H9 (cell line): ENCODE measurements at regions not wholly inside any gene's neighbourhood (a gene's known extent, or its start where the extent isn't known, plus 50 kb on each side); places are given as distances from the start of the nearest gene placed in this dataset.

Experiments
- DNase-seq: peaks from one replicate; pipeline ENCODE4 v3.0.0-alpha.2; 2017
- H2AFZ ChIP-seq: one replicate; pipeline ENCODE4 v1.6.1; 2013; ENCODE audit warnings: mild to moderate bottlenecking, low read length, control low read depth, moderate library complexity
- H2AK5ac ChIP-seq: 2 replicates; pipeline ENCODE4 v1.6.1; 2013; ENCODE audit warnings: low read length, control low read depth, mixed read lengths; ENCODE audit not compliant: insufficient read length
- H2BK120ac ChIP-seq: one replicate; pipeline ENCODE4 v1.6.1; 2013; ENCODE audit warnings: low read depth, mild to moderate bottlenecking, low read length, control low read depth, inconsistent platforms; ENCODE audit not compliant: poor library complexity, severe bottlenecking
- H2BK12ac ChIP-seq: 2 replicates; pipeline ENCODE4 v1.6.1; 2013; ENCODE audit warnings: low read length, control low read depth, mixed read lengths, low read depth; ENCODE audit not compliant: insufficient read length
- H2BK15ac ChIP-seq: 2 replicates; pipeline ENCODE4 v1.6.1; 2013; ENCODE audit warnings: low read depth, low read length, control low read depth
- H2BK20ac ChIP-seq: one replicate; pipeline ENCODE4 v1.6.1; 2013; ENCODE audit warnings: low read depth, mild to moderate bottlenecking, low read length, control low read depth, inconsistent platforms; ENCODE audit not compliant: poor library complexity, severe bottlenecking
- H2BK5ac ChIP-seq: 2 replicates; pipeline ENCODE4 v1.6.1; 2013; ENCODE audit warnings: low read length, control low read depth, mixed read lengths; ENCODE audit not compliant: insufficient read length
- H3K14ac ChIP-seq: 2 replicates; pipeline ENCODE4 v1.6.1; 2013; ENCODE audit warnings: low read length, control low read depth; ENCODE audit not compliant: insufficient read depth
- H3K18ac ChIP-seq: 2 replicates; pipeline ENCODE4 v1.6.1; 2013; ENCODE audit warnings: low read depth, mild to moderate bottlenecking, mixed read lengths, low read length, control low read depth; ENCODE audit not compliant: insufficient read length
- H3K23ac ChIP-seq: 2 replicates; pipeline ENCODE4 v1.6.1; 2013; ENCODE audit warnings: low read length, control low read depth, mixed read lengths, low read depth; ENCODE audit not compliant: insufficient read length
- H3K23me2 ChIP-seq: 2 replicates; pipeline ENCODE4 v1.6.1; 2013; ENCODE audit warnings: low read depth, mild to moderate bottlenecking, mixed read lengths, low read length, control low read depth; ENCODE audit not compliant: insufficient read length, poor library complexity, severe bottlenecking
- H3K27ac ChIP-seq: 2 replicates; pipeline ENCODE4 v1.5.1; 2013; ENCODE audit warnings: low read length, control low read depth, mixed read lengths, low read depth; ENCODE audit not compliant: insufficient read length
- H3K27me3 ChIP-seq: 2 replicates; pipeline ENCODE4 v1.6.1; 2013; ENCODE audit warnings: low read length, control low read depth, inconsistent platforms; ENCODE audit not compliant: insufficient read depth
- H3K4ac ChIP-seq: 2 replicates; pipeline ENCODE4 v1.6.1; 2013; ENCODE audit warnings: low read depth, mild to moderate bottlenecking, control low read depth, inconsistent platforms, low read length, moderate library complexity
- H3K4me1 ChIP-seq: 2 replicates; pipeline ENCODE4 v1.6.1; 2013; ENCODE audit warnings: low read length, control low read depth, inconsistent platforms; ENCODE audit not compliant: insufficient read depth
- H3K4me2 ChIP-seq: 2 replicates; pipeline ENCODE4 v1.6.1; 2013; ENCODE audit warnings: low read length, control low read depth, mixed read lengths; ENCODE audit not compliant: insufficient read length, insufficient read depth
- H3K56ac ChIP-seq: 2 replicates; pipeline ENCODE4 v1.6.1; 2013; ENCODE audit warnings: low read depth, mild to moderate bottlenecking, mixed read lengths, low read length, control low read depth; ENCODE audit not compliant: insufficient read length
- H3K79me1 ChIP-seq: 2 replicates; pipeline ENCODE4 v1.6.1; 2013; ENCODE audit warnings: low read depth, mild to moderate bottlenecking, moderate library complexity, low read length, control low read depth, inconsistent platforms; ENCODE audit not compliant: insufficient read depth, poor library complexity, severe bottlenecking
- H3K79me2 ChIP-seq: 2 replicates; pipeline ENCODE4 v1.6.1; 2013; ENCODE audit warnings: low read length, control low read depth, inconsistent platforms; ENCODE audit not compliant: insufficient read depth
- H3K9ac ChIP-seq: 2 replicates; pipeline ENCODE4 v1.6.1; 2013; ENCODE audit warnings: low read length, control low read depth, mixed read lengths; ENCODE audit not compliant: insufficient read length; ENCODE audit errors: extremely low read depth
- H3K9me3 ChIP-seq: one replicate; pipeline ENCODE4 v1.6.1; 2013; ENCODE audit warnings: low read depth, low read length, inconsistent platforms; ENCODE audit not compliant: control insufficient read depth
- H3T11ph ChIP-seq: one replicate; pipeline ENCODE4 v1.6.1; 2013; ENCODE audit warnings: mild to moderate bottlenecking, low read length, control low read depth, inconsistent platforms
- H4K20me1 ChIP-seq: one replicate; pipeline ENCODE4 v1.6.1; 2013; ENCODE audit not compliant: control insufficient read depth, insufficient read length, insufficient read depth
- H4K5ac ChIP-seq: 2 replicates; pipeline ENCODE4 v1.6.1; 2013; ENCODE audit warnings: low read depth, mild to moderate bottlenecking, mixed read lengths, low read length, control low read depth; ENCODE audit not compliant: insufficient read length
- H4K8ac ChIP-seq: replicated peaks from 2 replicates; pipeline ENCODE4 v1.6.1; 2013; ENCODE audit warnings: low read length, control low read depth, mixed read lengths, low read depth; ENCODE audit not compliant: insufficient read length
- H4K91ac ChIP-seq: 2 replicates; pipeline ENCODE4 v1.6.1; 2013; ENCODE audit warnings: low read depth, mild to moderate bottlenecking, moderate library complexity, mixed read lengths, low read length, control low read depth; ENCODE audit not compliant: insufficient read length
- H3K27ac Mint-ChIP-seq, 3 experiments: 2 replicates in 2 of 3; 3 replicates in 1 of 3; pipeline ENCODE4 v1.8.0; 2020 to 2021; ENCODE audit warnings: mixed read lengths in 3 of 3, mild to moderate bottlenecking in 1 of 3, moderate library complexity in 1 of 3
- H3K27me3 Mint-ChIP-seq: 2 replicates; pipeline ENCODE4 v1.8.0; 2021; ENCODE audit warnings: low read depth, mild to moderate bottlenecking, moderate library complexity, mixed read lengths
- H3K36me3 Mint-ChIP-seq, 3 experiments: 2 replicates in 2 of 3; 3 replicates in 1 of 3; pipeline ENCODE4 v1.8.0; 2020 to 2021; ENCODE audit warnings: low read depth in 3 of 3, mixed read lengths in 3 of 3; ENCODE audit not compliant: insufficient read depth in 1 of 3
- H3K4me1 Mint-ChIP-seq, 2 experiments: 2 replicates each; pipeline ENCODE4 v1.8.0; 2020; ENCODE audit warnings: mixed read lengths in 2 of 2
- H3K4me3 Mint-ChIP-seq, 2 experiments: 2 replicates in 1 of 2; 3 replicates in 1 of 2; pipeline ENCODE4 v1.8.0; 2020 to 2021; ENCODE audit warnings: mild to moderate bottlenecking in 2 of 2, mixed read lengths in 2 of 2, moderate library complexity in 1 of 2
- H3K9me3 Mint-ChIP-seq, 2 experiments: 2 replicates in 1 of 2; 3 replicates in 1 of 2; pipeline ENCODE4 v1.8.0; 2020; ENCODE audit warnings: mild to moderate bottlenecking in 2 of 2, mixed read lengths in 2 of 2, moderate library complexity in 1 of 2
- WGBS: extraction: QIAGEN DNeasy Blood & Tissue Kit; methylation state at CpG from one replicate; pipeline ENCODE4 v1.1.7; 2013; ENCODE audit warnings: missing lambda C conversion rate, low lambda C conversion rate, mixed read lengths; ENCODE audit not compliant: insufficient read length; ENCODE audit errors: extremely low coverage; 5-methylcytosine and 5-hydroxymethylcytosine counted together
- TF ChIP-seq, protein P1 (sequence below): fragments of 200-600 bp; sonication (generic); conservative IDR thresholded peaks from 3 replicates; pipeline ENCODE4 v1.8.0; 2021; ENCODE audit warnings: antibody characterized with exemption, mild to moderate bottlenecking

DNA sequence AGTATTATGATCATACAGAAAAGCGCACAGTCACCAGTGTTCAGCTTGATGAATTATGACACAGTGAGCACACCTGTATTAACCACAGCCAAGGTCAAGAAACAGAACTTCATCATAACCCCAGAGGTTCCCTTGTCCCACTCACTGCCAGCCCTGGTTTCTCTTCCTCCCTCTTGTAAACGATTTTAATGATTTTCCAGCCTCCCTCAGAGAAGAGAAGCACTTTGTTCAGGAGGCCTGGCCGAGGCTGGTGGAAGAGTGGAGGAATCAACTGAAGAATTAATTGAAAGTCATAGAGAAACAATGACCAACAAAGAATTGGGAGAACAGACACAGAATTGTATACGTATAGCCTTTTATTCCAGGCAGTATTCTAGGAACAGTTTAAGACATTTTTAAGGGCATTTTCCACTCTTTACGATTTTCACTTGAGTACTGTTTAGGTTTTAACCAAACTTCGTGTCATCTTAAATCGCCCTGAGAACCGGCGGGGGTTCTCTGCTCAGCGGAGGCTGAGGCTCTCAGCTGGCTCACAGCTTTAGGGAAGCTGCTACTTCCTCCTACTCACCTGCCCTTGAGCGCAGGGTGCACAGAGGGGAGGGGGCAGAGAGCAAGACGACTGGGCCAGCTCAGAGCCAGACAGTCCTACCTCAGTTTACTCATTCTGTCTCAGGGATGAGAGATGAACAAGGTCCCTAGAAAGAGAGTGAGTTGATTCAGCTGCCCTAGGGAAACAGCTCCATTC, 108.6 kb downstream of the AKAP11 start:
- Histone ChIP-seq H4K91ac (no peak overlapping the region), H3K27me3 (no peaks in the 10 kb centered on the region), H2AK5ac (no peak overlapping the region), H2BK5ac (no peak overlapping the region), H2BK20ac (no peak overlapping the region), H3K14ac (no peak overlapping the region), H4K20me1 (no peaks in the 10 kb centered on the region), H3K4me2 (no peak overlapping the region), H4K8ac (no peak overlapping the region), H3K79me1 (no peaks in the 10 kb centered on the region), H2BK12ac (no peak overlapping the region), H2BK15ac (no peak overlapping the region), H3K4ac (no peak overlapping the region), H3K9ac (no peak overlapping the region), H2AFZ (no peak overlapping the region), H3K56ac (no peak overlapping the region), H3K18ac (no peak overlapping the region), H4K5ac (no peak overlapping the region), H3K79me2 (no peaks in the 10 kb centered on the region), H3T11ph (no peak overlapping the region), H3K4me1 (no peaks in the 10 kb centered on the region), H3K27ac (no peak overlapping the region), H3K9me3 (no peaks in the 10 kb centered on the region), H2BK120ac (no peak overlapping the region), H3K23ac (no peak overlapping the region), H3K23me2 (no peaks in the 10 kb centered on the region)
- TF ChIP-seq, protein P1, sequence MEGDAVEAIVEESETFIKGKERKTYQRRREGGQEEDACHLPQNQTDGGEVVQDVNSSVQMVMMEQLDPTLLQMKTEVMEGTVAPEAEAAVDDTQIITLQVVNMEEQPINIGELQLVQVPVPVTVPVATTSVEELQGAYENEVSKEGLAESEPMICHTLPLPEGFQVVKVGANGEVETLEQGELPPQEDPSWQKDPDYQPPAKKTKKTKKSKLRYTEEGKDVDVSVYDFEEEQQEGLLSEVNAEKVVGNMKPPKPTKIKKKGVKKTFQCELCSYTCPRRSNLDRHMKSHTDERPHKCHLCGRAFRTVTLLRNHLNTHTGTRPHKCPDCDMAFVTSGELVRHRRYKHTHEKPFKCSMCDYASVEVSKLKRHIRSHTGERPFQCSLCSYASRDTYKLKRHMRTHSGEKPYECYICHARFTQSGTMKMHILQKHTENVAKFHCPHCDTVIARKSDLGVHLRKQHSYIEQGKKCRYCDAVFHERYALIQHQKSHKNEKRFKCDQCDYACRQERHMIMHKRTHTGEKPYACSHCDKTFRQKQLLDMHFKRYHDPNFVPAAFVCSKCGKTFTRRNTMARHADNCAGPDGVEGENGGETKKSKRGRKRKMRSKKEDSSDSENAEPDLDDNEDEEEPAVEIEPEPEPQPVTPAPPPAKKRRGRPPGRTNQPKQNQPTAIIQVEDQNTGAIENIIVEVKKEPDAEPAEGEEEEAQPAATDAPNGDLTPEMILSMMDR: no peak
- peaks cover 0 to 22% of the 10 kb centered on the region in 2 experiments; a peak in 4 of 5 replicates for H3K9me3 Mint-ChIP-seq
- no peaks in the 10 kb centered on the region for H3K4me1 Mint-ChIP-seq
- peaks cover 2% of the 10 kb centered on the region; the same call in 1 of the 2 replicates for H3K27me3 Mint-ChIP-seq
- no peak overlapping the region for H3K27ac Mint-ChIP-seq
- H3K36me3 Mint-ChIP-seq: peaks cover 2 to 9% (median 4%) of the 10 kb centered on the region in 3 experiments; a peak in 3 of 7 replicates
- no CpG with 5 or more reads among the region's 12 CpGs for WGBS
- no peak overlapping the region for H3K4me3 Mint-ChIP-seq
- DNase-seq: no peak
